Activated naive CD8-positive, alpha-beta T cell treated with anti-CD3 and anti-CD28 coated beads, Interleukin-2, amount 50 U/mL, for 24 hours (primary cell): ENCODE measurements at regions not wholly inside any gene's neighbourhood (a gene's known extent, or its start where the extent isn't known, plus 50 kb on each side); places are given as distances from the start of the nearest gene placed in this dataset.
"Not testable (repeated sequence)": the region's sequence is repeated elsewhere in the genome, so short reads cannot be mapped to it uniquely, and the experiment has no call there.

Experiments used
- ATAC-seq: fragments of 150-1000 bp; cut with Tn5 transposase; one replicate; pipeline ENCODE4 v1.10.0; 2021
- DNase-seq: peaks from one replicate; pipeline ENCODE4 v3.0.0; 2021
- H3K27ac Mint-ChIP-seq: one replicate; pipeline ENCODE4 v1.8.0; 2021; ENCODE audit warnings: mild to moderate bottlenecking, mixed read lengths
- H3K27me3 Mint-ChIP-seq: one replicate; pipeline ENCODE4 v1.8.0; 2021; ENCODE audit warnings: mixed read lengths
- H3K36me3 Mint-ChIP-seq: one replicate; pipeline ENCODE4 v1.8.0; 2021; ENCODE audit warnings: low read depth, mixed read lengths
- H3K4me1 Mint-ChIP-seq: one replicate; pipeline ENCODE4 v1.8.0; 2021; ENCODE audit warnings: mixed read lengths
- H3K4me3 Mint-ChIP-seq: one replicate; pipeline ENCODE4 v1.8.0; 2021; ENCODE audit warnings: mild to moderate bottlenecking, moderate library complexity, mixed read lengths
- H3K9me3 Mint-ChIP-seq: one replicate; pipeline ENCODE4 v1.8.0; 2021; ENCODE audit warnings: mixed read lengths

GRCh38 chr14:83023369-83023768 lies 1489.7 kb upstream of the SEL1L start:
- Mint-ChIP-seq H3K27me3 (no peaks in the 10 kb centered on the region), H3K27ac (no peak overlapping the region), H3K4me1 (no peaks in the 10 kb centered on the region), H3K4me3 (no peak overlapping the region), H3K36me3 (no peaks in the 10 kb centered on the region), H3K9me3 (peaks cover 23% of the 10 kb centered on the region)
- DNase-seq = no peak
- ATAC-seq = no peak

- H3K27me3 Mint-ChIP-seq = no peaks in the 10 kb centered on the region
- H3K9me3 Mint-ChIP-seq = peaks cover 6% of the 10 kb centered on the region
- H3K36me3 Mint-ChIP-seq = no peaks in the 10 kb centered on the region
Measured at GRCh38 chr14:83041224-83041623, 1507.6 kb upstream of the SEL1L start.

DNA sequence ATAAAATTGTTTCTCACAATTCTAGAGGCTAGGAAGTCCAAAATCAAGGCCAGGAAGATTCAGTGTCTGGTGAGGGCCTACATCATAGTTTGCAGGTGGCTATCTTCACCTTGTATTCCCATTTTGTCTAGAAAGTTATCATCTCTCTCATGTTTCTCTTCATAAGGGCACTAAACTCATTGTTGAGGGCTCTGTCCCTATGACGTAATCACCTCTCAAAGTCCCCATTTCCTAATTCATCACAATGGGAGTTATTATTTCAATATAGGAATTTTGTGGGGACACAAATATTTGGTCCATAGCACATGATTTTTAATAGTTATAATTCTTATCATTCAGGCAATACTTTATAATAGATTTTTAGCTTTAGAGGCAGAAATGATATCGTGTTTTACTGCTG lies 1509.2 kb upstream of the SEL1L start:
- Mint-ChIP-seq H3K27me3 (no peaks in the 10 kb centered on the region), H3K4me1 (no peaks in the 10 kb centered on the region), H3K4me3 (no peak overlapping the region), H3K36me3 (no peaks in the 10 kb centered on the region), H3K27ac (no peak overlapping the region), H3K9me3 (peaks cover 3% of the 10 kb centered on the region)
- DNase-seq (no peak), ATAC-seq (no peak)

More at GRCh38 chr14:83041224-83041623, 1507.6 kb upstream of the SEL1L start:
- Mint-ChIP-seq H3K4me1 (no peaks in the 10 kb centered on the region), H3K4me3 (no peak overlapping the region), H3K27ac (no peak overlapping the region)
- DNase-seq (no peak), ATAC-seq (no peak)

DNA sequence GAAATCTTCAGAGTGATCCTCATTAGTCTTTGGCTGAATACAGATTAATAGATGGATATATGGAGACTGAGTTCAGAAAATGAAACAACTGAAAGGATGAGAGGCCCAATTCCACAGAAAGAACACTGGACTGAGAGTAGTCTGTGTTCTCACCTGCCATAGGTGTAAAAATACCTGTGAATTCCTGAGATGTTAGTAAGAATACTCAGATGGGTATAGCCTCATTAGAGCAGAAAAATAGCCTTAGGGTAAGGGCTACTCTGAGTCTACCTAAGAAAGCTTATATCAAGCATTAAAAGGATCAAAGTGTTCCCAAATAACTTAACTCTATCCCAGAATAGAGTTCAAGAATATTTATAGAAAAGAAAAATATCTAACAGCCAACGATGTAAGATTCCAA lies 1510.3 kb upstream of the SEL1L start:
- no peak overlapping the region for H3K27ac Mint-ChIP-seq
- H3K4me3 Mint-ChIP-seq = no peak overlapping the region
- no peaks in the 10 kb centered on the region for H3K9me3 Mint-ChIP-seq

DNA sequence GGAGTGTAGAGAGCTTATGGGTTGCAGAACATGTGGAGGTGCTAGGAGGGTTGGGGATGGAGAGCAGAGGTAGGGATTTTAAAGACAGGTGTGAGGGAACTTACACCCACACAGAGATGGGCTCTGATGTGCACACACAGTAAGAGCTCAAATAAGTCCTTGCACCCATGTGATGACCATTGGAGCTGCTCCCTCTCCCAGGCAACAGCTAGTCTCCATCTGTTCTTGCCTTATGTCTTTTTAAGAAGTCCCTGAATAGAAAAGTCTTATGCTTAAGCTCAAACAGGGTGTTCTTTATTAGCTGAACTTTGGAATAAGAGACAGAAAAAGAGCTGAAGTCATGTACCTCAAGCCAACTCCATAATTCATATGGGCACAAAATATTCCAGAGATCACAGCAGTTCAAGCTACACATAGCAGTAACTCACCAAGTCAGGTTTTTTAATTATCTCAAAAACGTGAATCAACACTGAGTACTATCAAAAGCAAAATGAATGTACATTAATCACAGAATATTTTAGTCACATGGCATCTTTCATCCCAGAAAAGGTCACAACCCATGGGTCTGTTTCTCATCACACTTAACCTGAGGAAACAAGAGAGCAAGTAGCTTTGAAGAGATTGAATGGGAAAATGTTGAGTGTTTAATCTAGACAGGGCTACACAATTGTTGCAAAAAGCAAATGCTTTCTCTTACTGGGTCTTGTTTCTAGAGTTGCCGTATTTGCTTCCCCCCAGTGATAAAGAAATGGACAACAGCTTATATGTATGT lies 1513.6 kb upstream of the SEL1L start:
- Mint-ChIP-seq H3K4me1 (no peaks in the 10 kb centered on the region), H3K4me3 (no peak overlapping the region), H3K36me3 (no peaks in the 10 kb centered on the region), H3K27ac (no peak overlapping the region), H3K9me3 (peaks cover 5% of the 10 kb centered on the region), H3K27me3 (no peaks in the 10 kb centered on the region)
- no peak for ATAC-seq
- no peak for DNase-seq

More for the DNA sequence above, 1510.3 kb upstream of the SEL1L start:
- Mint-ChIP-seq H3K4me1 (no peaks in the 10 kb centered on the region), H3K36me3 (no peaks in the 10 kb centered on the region), H3K27me3 (no peaks in the 10 kb centered on the region)
- DNase-seq (no peak), ATAC-seq (no peak)

- no peak overlapping the region for H3K27ac Mint-ChIP-seq
- ATAC-seq (no peak), DNase-seq (no peak)
- H3K4me3 Mint-ChIP-seq = no peak overlapping the region
- no peaks in the 10 kb centered on the region for H3K4me1 Mint-ChIP-seq
- no peaks in the 10 kb centered on the region for H3K27me3 Mint-ChIP-seq
- peaks cover 8% of the 10 kb centered on the region for H3K9me3 Mint-ChIP-seq
- no peaks in the 10 kb centered on the region for H3K36me3 Mint-ChIP-seq
Measured at GRCh38 chr14:83053022-83053710, 1519.5 kb upstream of the SEL1L start.

DNA sequence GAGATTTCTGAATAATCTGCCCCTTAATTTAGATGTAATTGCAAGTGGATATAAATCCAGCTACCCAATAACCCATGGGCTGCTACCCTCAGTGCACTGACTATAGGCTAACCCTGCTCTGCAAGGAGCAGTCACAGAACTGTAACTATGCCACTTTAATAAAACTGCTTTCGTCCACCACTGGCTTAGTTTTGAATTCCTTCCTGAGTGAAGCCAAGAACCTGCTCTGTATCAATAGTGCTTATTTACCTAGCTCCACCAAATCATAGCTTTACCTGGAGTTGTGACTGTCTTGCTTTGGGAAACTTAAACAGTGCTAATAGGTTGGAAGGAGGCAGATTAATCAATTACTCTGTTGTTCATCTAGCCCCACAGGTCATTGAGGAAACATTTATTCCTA lies 1524.4 kb upstream of the SEL1L start:
- no peaks in the 10 kb centered on the region for H3K4me1 Mint-ChIP-seq
- H3K4me3 Mint-ChIP-seq = no peak overlapping the region
- H3K27me3 Mint-ChIP-seq = no peaks in the 10 kb centered on the region
- DNase-seq (no peak), ATAC-seq (no peak)
- H3K27ac Mint-ChIP-seq = no peak overlapping the region
- no peaks in the 10 kb centered on the region for H3K36me3 Mint-ChIP-seq
- H3K9me3 Mint-ChIP-seq = peaks cover 10% of the 10 kb centered on the region

- Mint-ChIP-seq H3K9me3 (peaks cover 10% of the 10 kb centered on the region), H3K4me3 (no peak overlapping the region), H3K4me1 (no peaks in the 10 kb centered on the region), H3K27me3 (no peaks in the 10 kb centered on the region), H3K27ac (no peak overlapping the region), H3K36me3 (no peaks in the 10 kb centered on the region)
- ATAC-seq = no peak
- no peak for DNase-seq
Measured at GRCh38 chr14:83071888-83072501, 1538.3 kb upstream of the SEL1L start.

- Mint-ChIP-seq H3K4me3 (no peak overlapping the region), H3K4me1 (no peaks in the 10 kb centered on the region), H3K36me3 (no peaks in the 10 kb centered on the region), H3K9me3 (no peaks in the 10 kb centered on the region), H3K27ac (no peak overlapping the region), H3K27me3 (no peaks in the 10 kb centered on the region)
- ATAC-seq = no peak
- no peak for DNase-seq
Measured at GRCh38 chr14:83085136-83085535, 1551.5 kb upstream of the SEL1L start.

GRCh38 chr14:83085725-83086124 lies 1552.1 kb upstream of the SEL1L start:
- no peak for DNase-seq

DNA sequence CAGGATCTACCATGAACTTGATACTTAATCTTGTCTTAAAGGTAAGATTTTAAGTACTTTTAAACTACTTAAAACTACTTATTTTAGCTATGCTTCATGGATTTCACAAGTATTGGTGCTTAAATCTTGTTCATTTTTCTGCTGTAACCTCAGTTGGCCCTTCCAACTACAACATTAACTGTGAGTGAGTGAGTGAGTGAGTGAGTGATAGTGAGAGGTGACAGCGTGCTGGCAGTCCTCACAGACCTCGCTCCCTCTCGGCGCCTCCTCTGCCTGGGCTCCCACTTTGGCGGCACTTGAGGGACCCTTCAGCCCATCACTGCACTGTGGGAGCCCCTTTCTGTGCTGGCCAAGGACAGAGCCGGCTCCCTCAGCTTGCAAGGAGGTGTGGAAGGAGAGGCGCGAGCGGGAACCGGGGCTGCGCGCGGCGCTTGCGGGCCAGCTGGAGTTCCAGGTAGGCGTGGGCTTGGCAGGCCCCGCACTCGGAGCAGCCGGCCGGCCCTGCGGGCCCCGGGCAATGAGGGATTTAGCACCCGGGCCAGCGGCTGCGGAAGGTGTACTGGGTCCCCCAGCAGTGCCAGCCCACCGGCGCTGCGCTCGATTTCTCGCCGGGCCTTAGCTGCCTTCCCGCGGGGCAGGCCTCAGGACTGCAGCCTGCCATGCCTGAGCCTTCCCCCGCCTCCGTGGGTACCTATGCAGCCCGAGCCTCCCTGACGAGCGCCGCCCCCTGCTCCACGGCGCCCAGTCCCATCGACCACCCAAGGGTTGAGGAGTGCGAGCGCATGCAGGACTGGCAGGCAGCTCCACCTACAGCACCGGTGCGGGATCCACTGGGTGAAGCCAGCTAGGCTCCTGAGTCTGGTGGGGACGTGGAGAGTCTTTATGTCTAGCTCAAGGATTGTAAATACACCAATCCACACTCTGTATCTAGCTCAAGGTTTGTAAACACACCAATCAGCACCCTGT lies 1558.6 kb upstream of the SEL1L start:
- not testable (repeated sequence) for ATAC-seq, H3K27me3 Mint-ChIP-seq, DNase-seq, H3K4me3 Mint-ChIP-seq, H3K4me1 Mint-ChIP-seq, H3K36me3 Mint-ChIP-seq, H3K27ac Mint-ChIP-seq
- H3K9me3 Mint-ChIP-seq = peaks cover 17% of the 10 kb centered on the region

More at GRCh38 chr14:83085725-83086124, 1552.1 kb upstream of the SEL1L start:
- Mint-ChIP-seq H3K4me1 (no peaks in the 10 kb centered on the region), H3K4me3 (no peak overlapping the region), H3K27ac (no peak overlapping the region), H3K27me3 (no peaks in the 10 kb centered on the region), H3K36me3 (no peaks in the 10 kb centered on the region), H3K9me3 (peaks cover 3% of the 10 kb centered on the region)
- ATAC-seq = no peak

DNA sequence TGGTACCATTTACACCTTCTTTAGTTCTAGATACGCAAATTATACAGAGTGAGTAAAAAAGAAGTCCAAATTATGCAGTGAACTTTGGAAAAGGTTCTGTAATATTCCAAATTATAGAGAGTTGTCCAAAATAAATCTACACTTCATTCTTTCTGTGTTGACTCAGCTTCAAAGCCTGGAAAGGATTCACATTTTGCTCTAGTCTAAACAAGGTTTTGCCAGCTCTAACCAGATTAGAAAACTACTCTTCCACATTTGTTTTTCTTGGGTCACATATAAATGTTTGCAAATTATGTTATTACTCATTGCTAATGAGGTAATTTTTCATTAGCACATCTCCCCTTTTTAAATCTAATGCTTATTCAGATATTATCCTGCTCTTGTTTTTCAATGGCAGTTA lies 1562.4 kb upstream of the SEL1L start:
- Mint-ChIP-seq H3K4me1 (no peaks in the 10 kb centered on the region), H3K27ac (no peak overlapping the region), H3K4me3 (no peak overlapping the region), H3K27me3 (no peaks in the 10 kb centered on the region), H3K36me3 (no peaks in the 10 kb centered on the region), H3K9me3 (peaks cover 13% of the 10 kb centered on the region)
- DNase-seq (no peak), ATAC-seq (no peak)

DNA sequence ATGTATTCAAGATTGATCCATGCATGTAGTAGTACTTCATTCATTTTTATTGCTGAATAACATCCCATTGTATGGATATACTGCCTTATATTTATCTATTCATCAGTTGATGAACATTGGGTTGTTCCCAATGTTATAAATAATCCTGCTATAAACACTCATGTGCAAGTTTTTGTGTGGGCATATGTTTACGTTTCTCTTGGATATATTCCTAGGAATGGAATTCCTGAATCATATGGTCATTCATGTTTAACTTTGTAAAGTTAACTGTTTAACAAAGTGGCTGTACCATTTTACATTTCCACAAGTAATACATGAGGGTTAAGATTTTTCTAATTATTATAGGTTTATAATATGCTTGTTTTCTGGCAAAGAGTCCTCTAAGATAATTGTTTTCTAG lies 1568.2 kb upstream of the SEL1L start:
- no peaks in the 10 kb centered on the region for H3K36me3 Mint-ChIP-seq
- peaks cover 8% of the 10 kb centered on the region for H3K9me3 Mint-ChIP-seq
- DNase-seq (no peak), ATAC-seq (no peak)
- no peaks in the 10 kb centered on the region for H3K27me3 Mint-ChIP-seq
- no peaks in the 10 kb centered on the region for H3K4me1 Mint-ChIP-seq
- H3K27ac Mint-ChIP-seq = no peak overlapping the region
- H3K4me3 Mint-ChIP-seq = no peak overlapping the region

DNA sequence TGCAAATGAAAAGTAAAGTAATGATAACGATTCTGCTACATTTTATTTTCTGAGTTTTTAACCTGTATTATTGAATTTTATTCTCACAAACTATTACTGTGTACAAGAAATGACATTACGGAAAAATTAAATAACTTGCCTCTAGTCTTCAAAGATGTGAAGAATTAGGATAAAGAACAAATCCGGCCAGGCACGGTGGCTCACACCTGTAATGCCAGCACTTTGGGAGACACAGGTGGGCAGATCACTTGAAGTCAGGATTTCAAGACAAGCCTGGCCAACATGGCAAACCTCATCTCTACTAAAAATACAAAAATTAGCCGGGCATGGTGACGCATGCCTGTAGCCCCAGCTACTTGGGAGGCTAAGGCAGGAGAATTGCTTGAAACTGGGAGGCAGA lies 1584.4 kb upstream of the SEL1L start:
- no peak overlapping the region for H3K27ac Mint-ChIP-seq
- H3K4me3 Mint-ChIP-seq = no peak overlapping the region
- no peaks in the 10 kb centered on the region for H3K36me3 Mint-ChIP-seq
- H3K9me3 Mint-ChIP-seq = peaks cover 5% of the 10 kb centered on the region
- ATAC-seq = no peak
- H3K4me1 Mint-ChIP-seq = no peaks in the 10 kb centered on the region
- no peak for DNase-seq
- H3K27me3 Mint-ChIP-seq = no peaks in the 10 kb centered on the region
